GM10266 (cell line): ENCODE measurements at regions not wholly inside any gene's neighbourhood (a gene's known extent, or its start where the extent isn't known, plus 50 kb on each side); places are given as distances from the start of the nearest gene placed in this dataset.

Experiments
- DNase-seq: peaks from one replicate; pipeline ENCODE4 v3.0.0; 2012; ENCODE audit errors: extremely low spot score
- CTCF ChIP-seq: IDR thresholded peaks from 2 replicates; pipeline ENCODE4 v1.5.1; 2012; ENCODE audit warnings: mild to moderate bottlenecking, low read depth; ENCODE audit not compliant: control insufficient read depth, insufficient read depth; ENCODE audit errors: missing control alignments

GRCh38 chr18:72147830-72148229, 396.3 kb downstream of the CBLN2 start:
- DNase-seq, result no peak
- TF ChIP-seq CTCF, result no peak

- no peak for TF ChIP-seq CTCF
These were observed 404.1 kb downstream of the CBLN2 start for GRCh38 chr18:72140007-72140406.

GRCh38 chr18:72128649-72129048, 415.5 kb downstream of the CBLN2 start:
- no peak for TF ChIP-seq CTCF
- DNase-seq, result no peak

More at GRCh38 chr18:72140007-72140406, 404.1 kb downstream of the CBLN2 start:
- no peak for DNase-seq

GRCh38 chr18:72122103-72122502, 422.0 kb downstream of the CBLN2 start:
- no peak for TF ChIP-seq CTCF
- no peak for DNase-seq

GRCh38 chr18:72119082-72119481, 425.1 kb downstream of the CBLN2 start:
- TF ChIP-seq CTCF, result no peak
- no peak for DNase-seq

GRCh38 chr18:72114801-72115594, 429.1 kb downstream of the CBLN2 start:
- no peak for TF ChIP-seq CTCF
- DNase-seq, result no peak

GRCh38 chr18:72107647-72108383, 436.3 kb downstream of the CBLN2 start:
- DNase-seq, result no peak
- no peak for TF ChIP-seq CTCF
